H9 (cell line): ENCODE measurements at regions not wholly inside any gene's neighbourhood (a gene's known extent, or its start where the extent isn't known, plus 50 kb on each side); places are given as distances from the start of the nearest gene placed in this dataset.

Experiments used
- DNase-seq: peaks from one replicate; pipeline ENCODE4 v3.0.0-alpha.2; 2017
- H2AFZ ChIP-seq: one replicate; pipeline ENCODE4 v1.6.1; 2013; ENCODE audit warnings: mild to moderate bottlenecking, low read length, control low read depth, moderate library complexity
- H2AK5ac ChIP-seq: 2 replicates; pipeline ENCODE4 v1.6.1; 2013; ENCODE audit warnings: low read length, control low read depth, mixed read lengths; ENCODE audit not compliant: insufficient read length
- H2BK120ac ChIP-seq: one replicate; pipeline ENCODE4 v1.6.1; 2013; ENCODE audit warnings: low read depth, mild to moderate bottlenecking, low read length, control low read depth, inconsistent platforms; ENCODE audit not compliant: poor library complexity, severe bottlenecking
- H2BK12ac ChIP-seq: 2 replicates; pipeline ENCODE4 v1.6.1; 2013; ENCODE audit warnings: low read length, control low read depth, mixed read lengths, low read depth; ENCODE audit not compliant: insufficient read length
- H2BK15ac ChIP-seq: 2 replicates; pipeline ENCODE4 v1.6.1; 2013; ENCODE audit warnings: low read depth, low read length, control low read depth
- H2BK20ac ChIP-seq: one replicate; pipeline ENCODE4 v1.6.1; 2013; ENCODE audit warnings: low read depth, mild to moderate bottlenecking, low read length, control low read depth, inconsistent platforms; ENCODE audit not compliant: poor library complexity, severe bottlenecking
- H2BK5ac ChIP-seq: 2 replicates; pipeline ENCODE4 v1.6.1; 2013; ENCODE audit warnings: low read length, control low read depth, mixed read lengths; ENCODE audit not compliant: insufficient read length
- H3K14ac ChIP-seq: 2 replicates; pipeline ENCODE4 v1.6.1; 2013; ENCODE audit warnings: low read length, control low read depth; ENCODE audit not compliant: insufficient read depth
- H3K18ac ChIP-seq: 2 replicates; pipeline ENCODE4 v1.6.1; 2013; ENCODE audit warnings: low read depth, mild to moderate bottlenecking, mixed read lengths, low read length, control low read depth; ENCODE audit not compliant: insufficient read length
- H3K23ac ChIP-seq: 2 replicates; pipeline ENCODE4 v1.6.1; 2013; ENCODE audit warnings: low read length, control low read depth, mixed read lengths, low read depth; ENCODE audit not compliant: insufficient read length
- H3K23me2 ChIP-seq: 2 replicates; pipeline ENCODE4 v1.6.1; 2013; ENCODE audit warnings: low read depth, mild to moderate bottlenecking, mixed read lengths, low read length, control low read depth; ENCODE audit not compliant: insufficient read length, poor library complexity, severe bottlenecking
- H3K27ac ChIP-seq: 2 replicates; pipeline ENCODE4 v1.5.1; 2013; ENCODE audit warnings: low read length, control low read depth, mixed read lengths, low read depth; ENCODE audit not compliant: insufficient read length
- H3K27me3 ChIP-seq: 2 replicates; pipeline ENCODE4 v1.6.1; 2013; ENCODE audit warnings: low read length, control low read depth, inconsistent platforms; ENCODE audit not compliant: insufficient read depth
- H3K4ac ChIP-seq: 2 replicates; pipeline ENCODE4 v1.6.1; 2013; ENCODE audit warnings: low read depth, mild to moderate bottlenecking, control low read depth, inconsistent platforms, low read length, moderate library complexity
- H3K4me1 ChIP-seq: 2 replicates; pipeline ENCODE4 v1.6.1; 2013; ENCODE audit warnings: low read length, control low read depth, inconsistent platforms; ENCODE audit not compliant: insufficient read depth
- H3K4me2 ChIP-seq: 2 replicates; pipeline ENCODE4 v1.6.1; 2013; ENCODE audit warnings: low read length, control low read depth, mixed read lengths; ENCODE audit not compliant: insufficient read length, insufficient read depth
- H3K56ac ChIP-seq: 2 replicates; pipeline ENCODE4 v1.6.1; 2013; ENCODE audit warnings: low read depth, mild to moderate bottlenecking, mixed read lengths, low read length, control low read depth; ENCODE audit not compliant: insufficient read length
- H3K79me1 ChIP-seq: 2 replicates; pipeline ENCODE4 v1.6.1; 2013; ENCODE audit warnings: low read depth, mild to moderate bottlenecking, moderate library complexity, low read length, control low read depth, inconsistent platforms; ENCODE audit not compliant: insufficient read depth, poor library complexity, severe bottlenecking
- H3K79me2 ChIP-seq: 2 replicates; pipeline ENCODE4 v1.6.1; 2013; ENCODE audit warnings: low read length, control low read depth, inconsistent platforms; ENCODE audit not compliant: insufficient read depth
- H3K9ac ChIP-seq: 2 replicates; pipeline ENCODE4 v1.6.1; 2013; ENCODE audit warnings: low read length, control low read depth, mixed read lengths; ENCODE audit not compliant: insufficient read length; ENCODE audit errors: extremely low read depth
- H3K9me3 ChIP-seq: one replicate; pipeline ENCODE4 v1.6.1; 2013; ENCODE audit warnings: low read depth, low read length, inconsistent platforms; ENCODE audit not compliant: control insufficient read depth
- H3T11ph ChIP-seq: one replicate; pipeline ENCODE4 v1.6.1; 2013; ENCODE audit warnings: mild to moderate bottlenecking, low read length, control low read depth, inconsistent platforms
- H4K20me1 ChIP-seq: one replicate; pipeline ENCODE4 v1.6.1; 2013; ENCODE audit not compliant: control insufficient read depth, insufficient read length, insufficient read depth
- H4K5ac ChIP-seq: 2 replicates; pipeline ENCODE4 v1.6.1; 2013; ENCODE audit warnings: low read depth, mild to moderate bottlenecking, mixed read lengths, low read length, control low read depth; ENCODE audit not compliant: insufficient read length
- H4K8ac ChIP-seq: replicated peaks from 2 replicates; pipeline ENCODE4 v1.6.1; 2013; ENCODE audit warnings: low read length, control low read depth, mixed read lengths, low read depth; ENCODE audit not compliant: insufficient read length
- H4K91ac ChIP-seq: 2 replicates; pipeline ENCODE4 v1.6.1; 2013; ENCODE audit warnings: low read depth, mild to moderate bottlenecking, moderate library complexity, mixed read lengths, low read length, control low read depth; ENCODE audit not compliant: insufficient read length
- H3K27ac Mint-ChIP-seq, 3 experiments: 2 replicates in 2 of 3; 3 replicates in 1 of 3; pipeline ENCODE4 v1.8.0; 2020 to 2021; ENCODE audit warnings: mixed read lengths in 3 of 3, mild to moderate bottlenecking in 1 of 3, moderate library complexity in 1 of 3
- H3K27me3 Mint-ChIP-seq: 2 replicates; pipeline ENCODE4 v1.8.0; 2021; ENCODE audit warnings: low read depth, mild to moderate bottlenecking, moderate library complexity, mixed read lengths
- H3K36me3 Mint-ChIP-seq, 3 experiments: 2 replicates in 2 of 3; 3 replicates in 1 of 3; pipeline ENCODE4 v1.8.0; 2020 to 2021; ENCODE audit warnings: low read depth in 3 of 3, mixed read lengths in 3 of 3; ENCODE audit not compliant: insufficient read depth in 1 of 3
- H3K4me1 Mint-ChIP-seq, 2 experiments: 2 replicates each; pipeline ENCODE4 v1.8.0; 2020; ENCODE audit warnings: mixed read lengths in 2 of 2
- H3K4me3 Mint-ChIP-seq, 2 experiments: 2 replicates in 1 of 2; 3 replicates in 1 of 2; pipeline ENCODE4 v1.8.0; 2020 to 2021; ENCODE audit warnings: mild to moderate bottlenecking in 2 of 2, mixed read lengths in 2 of 2, moderate library complexity in 1 of 2
- H3K9me3 Mint-ChIP-seq, 2 experiments: 2 replicates in 1 of 2; 3 replicates in 1 of 2; pipeline ENCODE4 v1.8.0; 2020; ENCODE audit warnings: mild to moderate bottlenecking in 2 of 2, mixed read lengths in 2 of 2, moderate library complexity in 1 of 2
- CTCF ChIP-seq: fragments of 200-600 bp; sonication (generic); conservative IDR thresholded peaks from 3 replicates; pipeline ENCODE4 v1.8.0; 2021; ENCODE audit warnings: antibody characterized with exemption, mild to moderate bottlenecking
- WGBS: extraction: QIAGEN DNeasy Blood & Tissue Kit; methylation state at CpG from one replicate; pipeline ENCODE4 v1.1.7; 2013; ENCODE audit warnings: missing lambda C conversion rate, low lambda C conversion rate, mixed read lengths; ENCODE audit not compliant: insufficient read length; ENCODE audit errors: extremely low coverage; 5-methylcytosine and 5-hydroxymethylcytosine counted together

GRCh38 chr18:25923193-25923592 is 167.2 kb downstream of the SS18 start:
- Histone ChIP-seq H3K23me2 (no peaks in the 10 kb centered on the region), H4K8ac (no peak overlapping the region), H2BK20ac (no peak overlapping the region), H4K5ac (no peak overlapping the region), H3K4me2 (no peak overlapping the region), H3K18ac (no peak overlapping the region), H3K27ac (no peak overlapping the region), H3K9ac (no peak overlapping the region), H3K4me1 (no peaks in the 10 kb centered on the region), H4K91ac (no peak overlapping the region), H3K27me3 (no peaks in the 10 kb centered on the region), H2BK5ac (no peak overlapping the region), H3K56ac (no peak overlapping the region), H4K20me1 (no peaks in the 10 kb centered on the region), H2BK120ac (no peak overlapping the region), H3K14ac (no peak overlapping the region), H2BK12ac (no peak overlapping the region), H3K9me3 (no peaks in the 10 kb centered on the region), H3T11ph (no peak overlapping the region), H3K79me2 (no peaks in the 10 kb centered on the region), H2BK15ac (no peak overlapping the region), H3K23ac (no peak overlapping the region), H3K79me1 (no peaks in the 10 kb centered on the region), H2AK5ac (no peak overlapping the region), H2AFZ (no peak overlapping the region), H3K4ac (no peak overlapping the region)
- no peak for DNase-seq
- Mint-ChIP-seq H3K36me3 (peaks cover 1 to 7% (median 2%) of the 10 kb centered on the region in 3 experiments; a peak in 4 of 7 replicates), H3K4me3 (no peak overlapping the region), H3K27ac (no peak overlapping the region), H3K27me3 (peaks cover 2% of the 10 kb centered on the region), H3K9me3 (peaks cover 0 to 6% of the 10 kb centered on the region in 2 experiments; a peak in 3 of 5 replicates), H3K4me1 (peaks cover 0 to 3% of the 10 kb centered on the region in 2 experiments; a peak in 1 of 4 replicates)
- TF ChIP-seq CTCF = no peak
- WGBS = no CpG with 5 or more reads among the region's 4 CpGs
